ENCODE measurements at regions not wholly inside any gene's neighbourhood (a gene's known extent, or its start where the extent isn't known, plus 50 kb on each side); places are given as distances from the start of the nearest gene placed in this dataset.

GRCh38 chr16:87227296-87227951, 89.8 kb downstream of the C16orf95 start:
- Mint-ChIP-seq H3K27me3 (peaks cover 0 to 17% (median 4%) of the 10 kb centered on the region in 5 donors), H3K27ac (no peak overlapping the region), H3K4me3 (no peak overlapping the region), H3K4me1 (no peaks in the 10 kb centered on the region), H3K9me3 (no peaks in the 10 kb centered on the region), H3K36me3 (no peaks in the 10 kb centered on the region)
- ATAC-seq (no peak), DNase-seq (no peak)
- POLR2A ChIA-PET = no interaction called here

GRCh38 chr16:87228363-87228762, 88.8 kb downstream of the C16orf95 start:
- DNase-seq (no peak), ATAC-seq (no peak)
- POLR2A ChIA-PET = no interaction called here
- Mint-ChIP-seq H3K9me3 (no peaks in the 10 kb centered on the region), H3K27me3 (peaks cover 0 to 17% (median 4%) of the 10 kb centered on the region in 5 donors), H3K36me3 (no peaks in the 10 kb centered on the region), H3K27ac (no peak overlapping the region), H3K4me3 (no peak overlapping the region), H3K4me1 (no peaks in the 10 kb centered on the region)

- POLR2A ChIA-PET = no interaction called here
- no peaks in the 10 kb centered on the region for H3K4me1 Mint-ChIP-seq
Measured at GRCh38 chr16:87229230-87230188, 87.7 kb downstream of the C16orf95 start.

GRCh38 chr16:87230571-87230970, 86.6 kb downstream of the C16orf95 start:
- POLR2A ChIA-PET = no interaction called here
- H3K9me3 Mint-ChIP-seq = no peaks in the 10 kb centered on the region
- ATAC-seq (no peak), DNase-seq (no peak)
- no peak overlapping the region for H3K4me3 Mint-ChIP-seq
- no peak overlapping the region for H3K27ac Mint-ChIP-seq
- peaks cover 2 to 24% (median 7%) of the 10 kb centered on the region in 5 donors for H3K27me3 Mint-ChIP-seq
- peaks cover 0 to 4% (median 3%) of the 10 kb centered on the region in 4 donors for H3K4me1 Mint-ChIP-seq
- H3K36me3 Mint-ChIP-seq = no peaks in the 10 kb centered on the region

More at GRCh38 chr16:87229230-87230188, 87.7 kb downstream of the C16orf95 start:
- H3K36me3 Mint-ChIP-seq = no peaks in the 10 kb centered on the region
- no peak for DNase-seq
- no peaks in the 10 kb centered on the region for H3K9me3 Mint-ChIP-seq
- peaks cover 0 to 17% (median 4%) of the 10 kb centered on the region in 5 donors for H3K27me3 Mint-ChIP-seq
- H3K27ac Mint-ChIP-seq = no peak overlapping the region
- no peak overlapping the region for H3K4me3 Mint-ChIP-seq
- no peak for ATAC-seq

GRCh38 chr16:87231295-87231694, 85.9 kb downstream of the C16orf95 start:
- Mint-ChIP-seq H3K4me3 (no peak overlapping the region), H3K9me3 (no peaks in the 10 kb centered on the region), H3K27me3 (peaks cover 4 to 32% (median 12%) of the 10 kb centered on the region in 5 donors), H3K4me1 (peaks cover 6 to 11% (median 9%) of the 10 kb centered on the region in 4 donors), H3K27ac (no peak overlapping the region), H3K36me3 (no peaks in the 10 kb centered on the region)
- POLR2A ChIA-PET = no interaction called here
- DNase-seq = no peak
- no peak for ATAC-seq

GRCh38 chr16:87231911-87232310, 85.3 kb downstream of the C16orf95 start:
- no peak for ATAC-seq

GRCh38 chr16:87233928-87234327, 83.3 kb downstream of the C16orf95 start:
- DNase-seq = no peak
- no peak for ATAC-seq
- Mint-ChIP-seq H3K4me1 (peaks cover 10 to 21% (median 16%) of the 10 kb centered on the region in 4 donors), H3K9me3 (no peaks in the 10 kb centered on the region), H3K27me3 (peaks cover 11 to 43% (median 27%) of the 10 kb centered on the region in 5 donors), H3K27ac (no peak overlapping the region), H3K36me3 (no peaks in the 10 kb centered on the region), H3K4me3 (no peak overlapping the region)
- POLR2A ChIA-PET = no interaction called here

More at GRCh38 chr16:87231911-87232310, 85.3 kb downstream of the C16orf95 start:
- Mint-ChIP-seq H3K4me3 (no peak overlapping the region), H3K36me3 (no peaks in the 10 kb centered on the region), H3K9me3 (no peaks in the 10 kb centered on the region), H3K4me1 (peaks cover 8 to 15% (median 14%) of the 10 kb centered on the region in 4 donors), H3K27ac (no peak overlapping the region), H3K27me3 (peaks cover 4 to 36% (median 16%) of the 10 kb centered on the region in 5 donors)
- no peak for DNase-seq
- POLR2A ChIA-PET = no interaction called here

- H3K4me1 Mint-ChIP-seq = peaks cover 10 to 21% (median 16%) of the 10 kb centered on the region in 4 donors
- POLR2A ChIA-PET = no interaction called here
- DNase-seq (no peak), ATAC-seq (no peak)
- H3K27me3 Mint-ChIP-seq = peaks cover 11 to 37% (median 25%) of the 10 kb centered on the region in 5 donors
- no peaks in the 10 kb centered on the region for H3K9me3 Mint-ChIP-seq
- no peak overlapping the region for H3K4me3 Mint-ChIP-seq
- H3K36me3 Mint-ChIP-seq = no peaks in the 10 kb centered on the region
- H3K27ac Mint-ChIP-seq = no peak overlapping the region
Measured at GRCh38 chr16:87234601-87235000, 82.6 kb downstream of the C16orf95 start.

- DNase-seq (no peak), ATAC-seq (no peak)
- H3K4me3 Mint-ChIP-seq = peak overlapping the region in 6 of 10 donors; percentile 15 to 67 (median 40)
- H3K27me3 Mint-ChIP-seq = peaks cover 9 to 39% (median 21%) of the 10 kb centered on the region in 5 donors
- no peaks in the 10 kb centered on the region for H3K36me3 Mint-ChIP-seq
- peaks cover 10 to 21% (median 16%) of the 10 kb centered on the region in 4 donors for H3K4me1 Mint-ChIP-seq
- H3K9me3 Mint-ChIP-seq = no peaks in the 10 kb centered on the region
- POLR2A ChIA-PET = no interaction called here
- peak overlapping the region in 2 of 10 donors; percentile 2 to 9 for H3K27ac Mint-ChIP-seq
Measured at GRCh38 chr16:87235810-87236515, 81.2 kb downstream of the C16orf95 start.

- no peaks in the 10 kb centered on the region for H3K9me3 Mint-ChIP-seq
Measured at GRCh38 chr16:87236516-87237115, 80.6 kb downstream of the C16orf95 start.

GRCh38 chr16:87238361-87238715, 78.9 kb downstream of the C16orf95 start:
- H3K4me3 Mint-ChIP-seq = no peak overlapping the region
- POLR2A ChIA-PET = no interaction called here
- H3K27me3 Mint-ChIP-seq = peaks cover 9 to 40% (median 21%) of the 10 kb centered on the region in 5 donors
- H3K9me3 Mint-ChIP-seq = no peaks in the 10 kb centered on the region
- no peaks in the 10 kb centered on the region for H3K36me3 Mint-ChIP-seq
- no peak overlapping the region for H3K27ac Mint-ChIP-seq
- DNase-seq = no peak
- ATAC-seq = no peak
- peaks cover 10 to 21% (median 16%) of the 10 kb centered on the region in 4 donors for H3K4me1 Mint-ChIP-seq

More at GRCh38 chr16:87236516-87237115, 80.6 kb downstream of the C16orf95 start:
- DNase-seq (no peak), ATAC-seq (no peak)
- POLR2A ChIA-PET = no interaction called here
- peaks cover 10 to 21% (median 16%) of the 10 kb centered on the region in 4 donors for H3K4me1 Mint-ChIP-seq
- H3K27me3 Mint-ChIP-seq = peaks cover 9 to 40% (median 21%) of the 10 kb centered on the region in 5 donors
- no peaks in the 10 kb centered on the region for H3K36me3 Mint-ChIP-seq
- peak overlapping the region in 1 of 10 donors; percentile 2 for H3K27ac Mint-ChIP-seq
- peak overlapping the region in 5 of 10 donors; percentile 4 to 67 (median 23) for H3K4me3 Mint-ChIP-seq

- no peaks in the 10 kb centered on the region for H3K36me3 Mint-ChIP-seq
- DNase-seq (no peak), ATAC-seq (no peak)
- H3K9me3 Mint-ChIP-seq = no peaks in the 10 kb centered on the region
- POLR2A ChIA-PET = no interaction called here
- H3K27me3 Mint-ChIP-seq = peaks cover 9 to 40% (median 21%) of the 10 kb centered on the region in 5 donors
- no peak overlapping the region for H3K27ac Mint-ChIP-seq
- no peak overlapping the region for H3K4me3 Mint-ChIP-seq
- H3K4me1 Mint-ChIP-seq = peaks cover 10 to 21% (median 16%) of the 10 kb centered on the region in 4 donors
Measured at GRCh38 chr16:87239545-87239944, 77.6 kb downstream of the C16orf95 start.
